ENCODE measurements at regions not wholly inside any gene's neighbourhood (a gene's known extent, or its start where the extent isn't known, plus 50 kb on each side); places are given as distances from the start of the nearest gene placed in this dataset.

- TF ChIP-seq EP300 (IDR thresholded peaks at IDR 0.05; ENCODE audit: borderline replicate concordance), result no peak
- no peak for TF ChIP-seq REST (IDR thresholded peaks at IDR 0.05; ENCODE audit: low read depth)
These were observed 1138.9 kb upstream of the ADGRB3 start for GRCh38 chr6:67496191-67496590.
